LNCAP (cell line): ENCODE measurements at regions not wholly inside any gene's neighbourhood (a gene's known extent, or its start where the extent isn't known, plus 50 kb on each side); places are given as distances from the start of the nearest gene placed in this dataset.

Experiments
- CTCF ChIP-seq: fragments of 450-650 bp; IDR thresholded peaks from 2 replicates; pipeline ENCODE4 v1.5.1; 2017; ENCODE audit warnings: mild to moderate bottlenecking

- TF ChIP-seq CTCF, result no peak
These were observed 67.6 kb upstream of the TLL1 start for GRCh38 chr4:165805406-165805805.

- TF ChIP-seq CTCF, result no peak
These were observed 66.4 kb upstream of the TLL1 start for GRCh38 chr4:165806613-165807012.

GRCh38 chr4:165810726-165811125 lies 62.3 kb upstream of the TLL1 start:
- TF ChIP-seq CTCF, result no peak

GRCh38 chr4:165813606-165814005 lies 59.4 kb upstream of the TLL1 start:
- TF ChIP-seq CTCF, result no peak

- TF ChIP-seq CTCF, result no peak
These were observed 58.6 kb upstream of the TLL1 start for GRCh38 chr4:165814256-165815020.
